Activated CD8-positive, alpha-beta T cell treated with anti-CD3 and anti-CD28 coated beads, Interleukin-2, amount 10 ng/mL, durations not matched to agents 7 days and 5 days (primary cell): ENCODE measurements at regions not wholly inside any gene's neighbourhood (a gene's known extent, or its start where the extent isn't known, plus 50 kb on each side); places are given as distances from the start of the nearest gene placed in this dataset.

ENCODE experiments used
- ATAC-seq: fragments of 150-1000 bp; cut with Tn5 transposase; one replicate; pipeline ENCODE4 v1.10.0; 2021; ENCODE audit warnings: moderate library complexity
- CTCF ChIA-PET: fragments of 350-600 bp; sonication (Branson Sonifier 250); formaldehyde crosslinking; loops from one replicate; lab custom pipeline; 2021; ENCODE audit warnings: antibody characterized with exemption; lab: Charles Lee
- POLR2A ChIA-PET: fragments of 350-600 bp; sonication (Branson Sonifier 250); formaldehyde crosslinking; loops from one replicate; lab custom pipeline; 2021; ENCODE audit warnings: antibody characterized with exemption; lab: Charles Lee
- DNase-seq: peaks from one replicate; pipeline ENCODE4 v3.0.0-alpha.2; 2020
- H3K27ac Mint-ChIP-seq: one replicate; pipeline ENCODE4 v1.8.0; 2021; ENCODE audit warnings: mild to moderate bottlenecking, mixed read lengths
- H3K27me3 Mint-ChIP-seq: one replicate; pipeline ENCODE4 v1.8.0; 2021; ENCODE audit warnings: low read depth, mixed read lengths
- H3K36me3 Mint-ChIP-seq: one replicate; pipeline ENCODE4 v1.8.0; 2021; ENCODE audit warnings: low read depth, mixed read lengths
- H3K4me1 Mint-ChIP-seq: one replicate; pipeline ENCODE4 v1.8.0; 2021; ENCODE audit warnings: low read depth, mixed read lengths
- H3K4me3 Mint-ChIP-seq: one replicate; pipeline ENCODE4 v1.8.0; 2021; ENCODE audit warnings: mild to moderate bottlenecking, mixed read lengths
- H3K9me3 Mint-ChIP-seq: one replicate; pipeline ENCODE4 v1.8.0; 2022; ENCODE audit warnings: mixed read lengths; ENCODE audit not compliant: insufficient read depth

DNA sequence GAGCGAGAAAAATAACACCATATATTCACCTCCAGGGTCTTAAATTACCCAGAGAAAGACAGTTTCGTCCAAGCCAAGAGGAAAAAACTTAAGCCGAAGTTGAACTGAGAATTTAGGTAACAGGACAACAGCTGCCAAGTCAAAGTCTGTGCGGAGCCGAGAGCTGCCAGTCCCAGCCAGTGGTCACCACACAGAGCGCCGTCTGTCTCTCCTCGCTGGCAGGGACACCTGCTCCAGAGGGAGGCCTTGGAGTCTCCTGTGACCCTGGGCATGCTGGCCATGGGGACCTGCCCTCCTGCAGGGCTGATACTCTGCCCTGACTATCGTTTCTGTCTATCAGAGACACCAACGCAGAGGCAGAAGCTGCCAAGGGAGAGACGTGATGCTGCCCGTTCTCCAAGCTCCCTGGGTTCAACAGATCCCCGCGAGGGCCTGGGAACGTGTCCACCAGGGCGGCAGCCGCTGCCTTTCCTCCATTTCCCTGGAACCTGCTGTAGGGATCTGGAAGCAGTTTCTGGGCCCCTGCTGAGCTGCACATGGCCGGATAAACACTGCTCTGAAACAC lies 341.3 kb downstream of the SMOC2 start:
- CTCF ChIA-PET: no interaction called here
- no peak overlapping the region for H3K4me3 Mint-ChIP-seq
- DNase-seq (no peak), ATAC-seq (no peak)
- H3K36me3 Mint-ChIP-seq: no peaks in the 10 kb centered on the region
- H3K27ac Mint-ChIP-seq: no peak overlapping the region
- no peaks in the 10 kb centered on the region for H3K27me3 Mint-ChIP-seq
- H3K4me1 Mint-ChIP-seq: no peaks in the 10 kb centered on the region
- H3K9me3 Mint-ChIP-seq: no peaks in the 10 kb centered on the region
- POLR2A ChIA-PET: no interaction called here

DNA sequence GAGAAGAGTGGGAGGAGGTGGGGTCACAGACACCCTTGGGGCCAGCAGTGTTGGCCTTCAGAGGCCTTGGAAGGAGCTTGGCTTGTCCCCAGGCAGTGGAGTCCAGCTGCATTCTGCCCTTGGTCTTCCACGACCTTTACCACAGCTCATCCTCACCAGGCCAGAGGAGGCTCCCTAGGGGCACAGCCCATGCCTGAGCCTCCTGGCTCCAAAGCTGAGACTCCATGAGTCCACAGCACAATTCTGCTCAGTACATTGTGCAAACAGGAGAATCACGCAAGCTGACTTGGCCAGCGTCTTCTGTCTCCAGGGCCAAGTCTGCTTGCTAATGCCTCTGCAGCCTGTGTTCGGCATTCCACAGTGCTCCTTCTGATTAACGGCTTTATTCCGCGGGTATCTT lies 337.2 kb downstream of the SMOC2 start:
- H3K9me3 Mint-ChIP-seq: peaks cover 2% of the 10 kb centered on the region
- ATAC-seq (no peak), DNase-seq (no peak)
- no peak overlapping the region for H3K4me3 Mint-ChIP-seq
- no peak overlapping the region for H3K27ac Mint-ChIP-seq
- H3K4me1 Mint-ChIP-seq: no peaks in the 10 kb centered on the region
- ChIA-PET POLR2A (no interaction called here), CTCF (no interaction called here)
- H3K27me3 Mint-ChIP-seq: no peaks in the 10 kb centered on the region
- H3K36me3 Mint-ChIP-seq: no peaks in the 10 kb centered on the region

DNA sequence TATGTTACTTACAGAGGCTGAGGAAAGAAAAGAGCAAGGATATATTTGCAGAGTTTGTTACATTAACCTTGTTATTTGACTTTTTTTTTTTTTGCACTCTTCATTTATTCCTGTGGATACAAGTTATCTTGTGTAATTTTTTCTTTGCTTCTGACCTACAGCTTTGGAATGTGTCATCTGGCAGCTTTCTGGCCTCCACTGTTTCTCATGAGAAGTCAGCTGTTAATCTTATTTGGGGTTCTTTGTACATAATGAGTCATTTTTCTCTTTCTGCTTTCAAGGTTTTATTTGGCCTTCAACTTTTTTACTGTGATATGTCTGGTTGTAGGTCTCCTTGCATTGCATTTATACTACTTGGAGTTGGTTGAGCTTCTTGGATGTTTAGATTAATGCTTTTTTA lies 333.4 kb downstream of the SMOC2 start:
- DNase-seq (no peak), ATAC-seq (no peak)
- peaks cover 7% of the 10 kb centered on the region for H3K9me3 Mint-ChIP-seq
- H3K36me3 Mint-ChIP-seq: no peaks in the 10 kb centered on the region
- H3K27ac Mint-ChIP-seq: no peak overlapping the region
- ChIA-PET CTCF (no interaction called here), POLR2A (no interaction called here)
- H3K27me3 Mint-ChIP-seq: no peaks in the 10 kb centered on the region
- H3K4me3 Mint-ChIP-seq: no peak overlapping the region
- no peaks in the 10 kb centered on the region for H3K4me1 Mint-ChIP-seq

DNA sequence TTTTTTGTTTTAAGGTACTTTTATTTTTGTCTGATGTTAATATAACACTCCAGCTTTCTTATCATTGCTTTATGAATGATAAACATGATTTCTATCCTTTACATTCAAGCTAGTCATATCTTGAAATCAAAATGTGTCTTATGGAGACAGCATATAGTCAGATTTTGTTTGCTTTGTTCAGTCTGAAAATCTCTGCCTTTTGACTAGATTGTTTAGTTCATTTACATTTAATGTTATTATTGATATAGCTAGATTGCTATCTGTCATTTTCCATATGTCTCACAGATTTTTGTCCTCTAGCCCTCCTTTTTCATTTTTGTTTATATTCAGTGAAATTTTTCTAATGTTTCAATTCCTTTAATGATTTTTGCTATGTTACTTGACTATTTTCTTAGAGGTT lies 332.8 kb downstream of the SMOC2 start:
- ChIA-PET POLR2A (no interaction called here), CTCF (no interaction called here)
- peaks cover 8% of the 10 kb centered on the region for H3K9me3 Mint-ChIP-seq
- no peak for ATAC-seq
- no peaks in the 10 kb centered on the region for H3K27me3 Mint-ChIP-seq
- H3K27ac Mint-ChIP-seq: no peak overlapping the region
- DNase-seq: no peak
- no peak overlapping the region for H3K4me3 Mint-ChIP-seq
- H3K4me1 Mint-ChIP-seq: no peaks in the 10 kb centered on the region
- no peaks in the 10 kb centered on the region for H3K36me3 Mint-ChIP-seq

DNA sequence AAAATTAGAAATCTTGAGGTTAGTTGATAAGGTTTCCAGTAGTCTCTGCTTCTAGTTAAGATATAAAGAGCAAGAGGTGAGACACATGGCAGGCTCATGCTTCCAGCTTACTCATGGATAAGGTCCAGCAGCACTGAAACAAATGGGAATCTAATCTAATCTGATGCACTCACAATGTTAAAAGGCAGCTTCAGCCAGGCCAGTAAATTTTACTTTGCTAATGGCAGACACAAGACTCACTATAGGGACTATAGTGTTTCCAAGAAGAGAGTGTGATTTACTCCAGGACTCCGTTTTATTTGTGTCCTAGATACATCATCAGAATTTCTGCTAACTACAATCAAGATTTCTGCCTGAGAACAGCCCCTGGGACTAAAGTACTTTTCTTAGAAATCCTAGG lies 324.8 kb downstream of the SMOC2 start:
- H3K27ac Mint-ChIP-seq: no peak overlapping the region
- CTCF ChIA-PET: no interaction called here
- ATAC-seq: no peak

DNA sequence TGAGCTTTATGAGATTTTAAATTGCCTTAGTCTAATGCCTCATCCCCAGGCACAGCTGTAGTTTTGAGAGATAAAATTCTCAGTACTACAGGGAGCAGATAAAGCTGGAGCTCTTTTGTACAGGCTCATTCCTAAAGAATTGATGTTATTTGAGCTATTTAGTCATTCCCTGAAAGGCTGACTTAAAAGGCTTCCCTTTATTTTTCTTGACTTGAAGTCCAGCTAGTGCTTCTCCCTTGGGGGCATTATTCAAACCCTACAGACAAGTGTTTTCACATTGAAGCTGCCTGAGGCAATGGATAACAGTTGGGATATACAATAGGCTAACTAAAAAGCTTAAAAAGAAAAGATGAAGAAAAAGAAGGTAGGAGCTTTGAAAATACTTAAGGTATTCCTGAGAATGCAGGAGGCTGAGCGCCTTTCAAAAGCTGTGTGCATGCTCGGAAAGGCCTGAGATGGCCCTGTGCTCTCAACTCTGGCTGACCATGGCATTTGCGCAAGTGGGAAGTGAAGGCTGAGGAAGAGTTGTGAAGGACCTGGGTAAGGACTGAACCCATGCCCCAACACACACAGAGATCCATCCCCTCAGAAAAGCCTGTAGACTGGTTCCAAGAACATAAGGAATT lies 315.1 kb downstream of the SMOC2 start:
- H3K27me3 Mint-ChIP-seq: no peaks in the 10 kb centered on the region
- DNase-seq: no peak
- CTCF ChIA-PET: no interaction called here
- H3K36me3 Mint-ChIP-seq: no peaks in the 10 kb centered on the region
- no peak overlapping the region for H3K27ac Mint-ChIP-seq
- no peak for ATAC-seq
- H3K9me3 Mint-ChIP-seq: no peaks in the 10 kb centered on the region
- H3K4me3 Mint-ChIP-seq: no peak overlapping the region
- H3K4me1 Mint-ChIP-seq: no peaks in the 10 kb centered on the region
- POLR2A ChIA-PET: no interaction called here

More for the DNA sequence above, 324.8 kb downstream of the SMOC2 start:
- Mint-ChIP-seq H3K36me3 (no peaks in the 10 kb centered on the region), H3K4me3 (no peak overlapping the region), H3K9me3 (peaks cover 3% of the 10 kb centered on the region), H3K27me3 (no peaks in the 10 kb centered on the region), H3K4me1 (no peaks in the 10 kb centered on the region)
- no peak for DNase-seq
- POLR2A ChIA-PET: no interaction called here

DNA sequence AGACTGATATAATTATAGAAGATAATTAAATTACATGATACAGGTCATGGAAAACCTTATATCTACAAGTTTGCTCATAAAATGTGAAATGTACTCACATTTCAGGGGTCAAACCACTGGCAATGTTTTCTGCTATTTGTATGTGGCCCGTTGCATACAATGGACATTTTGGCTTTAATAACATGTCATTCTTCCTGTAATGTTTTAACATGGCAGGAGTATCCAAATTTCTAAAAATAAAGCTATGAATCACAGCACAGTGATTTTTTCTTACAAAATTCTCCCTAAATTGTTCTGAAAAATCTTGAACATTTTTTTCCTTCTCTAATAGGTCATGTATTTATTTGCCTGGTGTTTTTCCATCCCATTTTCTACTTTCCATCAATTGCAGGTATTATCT lies 305.7 kb downstream of the SMOC2 start:
- Mint-ChIP-seq H3K27ac (no peak overlapping the region), H3K36me3 (no peaks in the 10 kb centered on the region), H3K27me3 (no peaks in the 10 kb centered on the region), H3K4me1 (no peaks in the 10 kb centered on the region), H3K4me3 (no peak overlapping the region), H3K9me3 (no peaks in the 10 kb centered on the region)
- no peak for DNase-seq
- ATAC-seq: no peak
- ChIA-PET CTCF (no interaction called here), POLR2A (no interaction called here)

DNA sequence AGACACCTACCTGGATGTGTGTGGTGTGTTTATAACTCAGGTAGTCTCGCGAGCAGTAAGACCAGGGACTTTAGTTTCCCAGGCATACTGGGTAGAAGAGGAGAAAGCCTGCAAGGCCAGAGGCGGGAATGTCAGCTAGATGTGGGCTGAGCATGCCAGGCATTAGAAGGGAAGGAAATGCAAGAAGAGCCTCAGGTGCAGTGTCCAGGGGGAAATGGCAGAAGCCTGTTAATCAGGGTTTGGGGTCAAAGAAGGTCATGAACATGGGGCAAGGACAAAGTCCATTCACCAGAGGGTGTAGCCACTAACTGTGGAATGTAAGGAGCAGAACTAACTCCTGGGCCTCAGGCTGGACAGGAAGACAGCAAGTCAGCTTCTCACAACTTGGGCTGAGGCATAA lies 305.0 kb downstream of the SMOC2 start:
- Mint-ChIP-seq H3K36me3 (no peaks in the 10 kb centered on the region), H3K9me3 (peaks cover 3% of the 10 kb centered on the region), H3K27ac (no peak overlapping the region), H3K4me1 (no peaks in the 10 kb centered on the region), H3K27me3 (no peaks in the 10 kb centered on the region), H3K4me3 (no peak overlapping the region)
- ChIA-PET POLR2A (no interaction called here), CTCF (no interaction called here)
- ATAC-seq (no peak), DNase-seq (no peak)

DNA sequence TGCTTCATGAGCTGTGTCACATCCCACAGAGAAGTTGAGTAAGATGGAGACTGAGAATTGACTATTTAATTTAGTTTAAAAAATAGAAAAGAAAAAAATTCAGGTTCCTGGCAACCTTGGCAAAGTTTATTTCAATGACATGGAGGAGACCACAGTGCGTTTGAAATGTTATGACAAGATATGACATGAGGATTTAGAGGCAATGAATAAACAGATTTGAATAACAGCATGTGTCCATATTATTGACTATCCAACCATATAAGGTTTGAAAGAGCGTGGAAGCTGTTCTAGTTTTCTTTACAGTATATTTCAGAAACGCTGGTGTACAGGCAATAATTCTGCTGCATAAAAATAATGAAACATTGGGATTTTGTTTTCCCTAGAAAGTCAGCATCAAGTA lies 303.9 kb downstream of the SMOC2 start:
- ATAC-seq (no peak), DNase-seq (no peak)
- H3K36me3 Mint-ChIP-seq: no peaks in the 10 kb centered on the region
- ChIA-PET CTCF (no interaction called here), POLR2A (no interaction called here)
- H3K27ac Mint-ChIP-seq: no peak overlapping the region
- H3K4me3 Mint-ChIP-seq: no peak overlapping the region
- H3K4me1 Mint-ChIP-seq: no peaks in the 10 kb centered on the region
- no peaks in the 10 kb centered on the region for H3K27me3 Mint-ChIP-seq
- H3K9me3 Mint-ChIP-seq: peaks cover 5% of the 10 kb centered on the region

DNA sequence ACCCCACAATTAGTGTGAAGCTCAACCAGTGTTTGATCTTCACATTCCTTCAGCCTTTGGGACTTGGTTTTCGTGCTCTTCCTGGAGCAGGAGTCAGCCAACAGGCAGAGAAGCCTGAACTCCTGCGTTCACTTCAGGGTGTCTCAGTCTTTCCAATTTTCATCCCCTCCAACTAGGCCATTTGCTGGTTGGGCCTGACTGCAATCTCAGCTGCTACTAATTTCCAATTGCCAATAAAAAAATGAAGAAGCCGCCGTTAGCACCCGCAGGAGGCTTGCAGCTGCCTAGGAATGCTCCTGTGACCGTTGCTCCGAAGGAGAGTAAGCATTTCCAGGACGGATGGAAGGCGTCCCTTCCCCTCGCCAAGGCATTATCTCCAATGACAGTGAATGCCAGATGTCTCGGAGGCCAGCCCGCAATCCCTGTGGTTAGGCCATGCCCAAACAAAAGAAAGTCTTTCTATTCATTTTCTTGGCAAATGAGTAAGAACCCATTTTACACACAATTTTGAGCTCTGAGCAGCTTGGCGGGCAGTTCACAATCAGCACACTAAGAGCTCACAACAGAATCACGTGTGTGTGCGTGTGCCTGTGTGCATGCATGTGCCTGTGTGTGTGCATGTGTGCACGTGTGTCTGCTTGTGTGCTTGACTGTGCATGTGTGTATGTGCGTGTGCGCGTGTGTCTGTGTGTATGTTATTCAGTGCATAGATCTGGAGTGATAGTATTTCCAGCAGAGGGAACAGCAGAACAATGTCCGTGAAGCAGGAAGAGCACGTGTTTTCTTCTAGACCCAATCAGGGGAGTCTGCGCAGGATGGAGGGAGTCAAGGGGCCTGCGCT lies 301.2 kb downstream of the SMOC2 start:
- Mint-ChIP-seq H3K9me3 (peaks cover 11% of the 10 kb centered on the region), H3K4me1 (no peaks in the 10 kb centered on the region), H3K36me3 (no peaks in the 10 kb centered on the region), H3K4me3 (no peak overlapping the region), H3K27me3 (no peaks in the 10 kb centered on the region), H3K27ac (no peak overlapping the region)
- CTCF ChIA-PET: no interaction called here
- no peak for DNase-seq
- POLR2A ChIA-PET: interaction anchor here (0.6 kb wide), 1 partner anchor 32 kb away, joined by 3 read pairs; no protein-coding TSS in a partner anchor
- no peak for ATAC-seq

DNA sequence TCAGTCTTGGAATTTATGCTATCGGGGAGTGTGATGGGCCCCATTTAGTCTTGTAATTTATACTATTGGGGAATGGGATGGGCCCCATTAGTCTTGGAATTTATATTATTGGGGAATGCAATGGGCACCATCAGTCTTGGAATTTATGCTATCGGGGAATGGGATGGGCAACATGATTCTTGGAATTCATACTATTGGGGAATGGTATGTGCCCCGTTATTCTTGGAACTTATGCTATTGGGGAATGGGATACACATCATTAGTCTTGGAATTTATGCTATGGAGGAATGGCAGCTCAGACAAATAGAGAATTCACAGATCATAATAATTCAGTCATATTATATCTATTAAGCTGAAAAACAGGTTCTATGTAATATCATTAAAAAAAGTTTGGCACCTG lies 300.3 kb downstream of the SMOC2 start:
- Mint-ChIP-seq H3K27ac (no peak overlapping the region), H3K27me3 (no peaks in the 10 kb centered on the region), H3K9me3 (peaks cover 11% of the 10 kb centered on the region), H3K4me1 (no peaks in the 10 kb centered on the region), H3K36me3 (no peaks in the 10 kb centered on the region), H3K4me3 (no peak overlapping the region)
- DNase-seq (no peak), ATAC-seq (no peak)
- ChIA-PET CTCF (no interaction called here), POLR2A (interaction anchor here (0.6 kb wide), 1 partner anchor 31 kb away, joined by 3 read pairs; no protein-coding TSS in a partner anchor)

DNA sequence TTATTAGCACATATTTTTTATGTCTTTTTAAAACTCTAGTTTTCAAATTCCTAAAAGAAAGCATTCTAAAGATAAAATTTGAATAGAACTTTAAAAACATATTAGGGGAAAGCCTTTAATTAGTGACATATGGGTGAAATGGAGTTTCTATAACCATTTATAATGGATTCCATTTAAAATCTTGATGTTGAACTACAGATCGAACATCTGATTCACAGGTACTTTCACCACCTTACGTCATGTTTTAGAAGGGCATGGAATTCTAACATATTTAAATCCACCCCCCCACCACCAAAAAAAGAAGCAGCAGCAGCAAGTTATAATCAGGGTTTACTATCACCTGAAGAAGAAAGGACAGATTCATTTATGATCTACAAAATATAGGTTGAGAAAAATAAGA lies 298.4 kb downstream of the SMOC2 start:
- no peak overlapping the region for H3K27ac Mint-ChIP-seq
- ATAC-seq: no peak
- H3K9me3 Mint-ChIP-seq: peaks cover 11% of the 10 kb centered on the region
- no peaks in the 10 kb centered on the region for H3K36me3 Mint-ChIP-seq
- ChIA-PET POLR2A (no interaction called here), CTCF (no interaction called here)
- DNase-seq: no peak
- H3K4me1 Mint-ChIP-seq: no peaks in the 10 kb centered on the region
- H3K27me3 Mint-ChIP-seq: no peaks in the 10 kb centered on the region
- no peak overlapping the region for H3K4me3 Mint-ChIP-seq
